Upper lobe of left lung (tissue), 4 donors: ENCODE measurements at regions not wholly inside any gene's neighbourhood (a gene's known extent, or its start where the extent isn't known, plus 50 kb on each side); places are given as distances from the start of the nearest gene placed in this dataset.

Experiments
- POLR2A ChIP-seq, 4 donors: fragments of 450-650 bp; IDR thresholded peaks; one replicate each; pipeline ENCODE4 v1.5.1; 2016 to 2017; ENCODE audit warnings: antibody characterized with exemption in 4 of 4, mild to moderate bottlenecking in 2 of 4
- TF ChIP-seq, protein P1 (sequence below), 6 experiments: fragments of 450-650 bp in 4 of 6; fragments of 200-600 bp in 2 of 6; sonication (generic) in 2 of 6; IDR thresholded peaks; one replicate each; pipeline ENCODE4 v1.5.1; 2016 to 2019; ENCODE audit warnings: antibody characterized with exemption in 6 of 6

DNA sequence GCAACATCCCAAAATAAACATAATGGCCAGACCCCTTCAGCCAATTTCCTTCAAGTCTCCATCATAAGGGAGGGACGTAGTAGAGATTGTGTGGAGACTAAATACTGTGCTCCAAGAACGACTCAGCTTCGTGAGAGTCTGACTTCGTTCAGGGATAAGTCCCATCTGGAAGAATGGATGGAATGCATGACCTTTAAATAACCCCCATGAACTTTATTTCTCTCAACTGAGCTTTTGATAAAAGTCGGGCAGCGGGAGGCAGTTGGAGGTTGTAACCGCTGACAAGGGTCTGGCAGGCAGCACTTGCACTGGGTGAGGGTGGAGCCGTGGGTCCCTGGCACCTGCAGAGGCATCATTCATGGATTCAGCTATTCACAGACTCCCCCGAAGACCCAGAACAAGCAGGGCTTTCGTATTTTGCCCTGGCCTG lies 115.9 kb downstream of the ZFP36L2 start:
- TF ChIP-seq, protein P1, sequence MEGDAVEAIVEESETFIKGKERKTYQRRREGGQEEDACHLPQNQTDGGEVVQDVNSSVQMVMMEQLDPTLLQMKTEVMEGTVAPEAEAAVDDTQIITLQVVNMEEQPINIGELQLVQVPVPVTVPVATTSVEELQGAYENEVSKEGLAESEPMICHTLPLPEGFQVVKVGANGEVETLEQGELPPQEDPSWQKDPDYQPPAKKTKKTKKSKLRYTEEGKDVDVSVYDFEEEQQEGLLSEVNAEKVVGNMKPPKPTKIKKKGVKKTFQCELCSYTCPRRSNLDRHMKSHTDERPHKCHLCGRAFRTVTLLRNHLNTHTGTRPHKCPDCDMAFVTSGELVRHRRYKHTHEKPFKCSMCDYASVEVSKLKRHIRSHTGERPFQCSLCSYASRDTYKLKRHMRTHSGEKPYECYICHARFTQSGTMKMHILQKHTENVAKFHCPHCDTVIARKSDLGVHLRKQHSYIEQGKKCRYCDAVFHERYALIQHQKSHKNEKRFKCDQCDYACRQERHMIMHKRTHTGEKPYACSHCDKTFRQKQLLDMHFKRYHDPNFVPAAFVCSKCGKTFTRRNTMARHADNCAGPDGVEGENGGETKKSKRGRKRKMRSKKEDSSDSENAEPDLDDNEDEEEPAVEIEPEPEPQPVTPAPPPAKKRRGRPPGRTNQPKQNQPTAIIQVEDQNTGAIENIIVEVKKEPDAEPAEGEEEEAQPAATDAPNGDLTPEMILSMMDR (IDR thresholded peaks at IDR 0.05), result no peak
- TF ChIP-seq POLR2A (IDR thresholded peaks at IDR 0.05), result no peak
